ENCODE measurements at regions not wholly inside any gene's neighbourhood (a gene's known extent, or its start where the extent isn't known, plus 50 kb on each side); places are given as distances from the start of the nearest gene placed in this dataset.

DNA sequence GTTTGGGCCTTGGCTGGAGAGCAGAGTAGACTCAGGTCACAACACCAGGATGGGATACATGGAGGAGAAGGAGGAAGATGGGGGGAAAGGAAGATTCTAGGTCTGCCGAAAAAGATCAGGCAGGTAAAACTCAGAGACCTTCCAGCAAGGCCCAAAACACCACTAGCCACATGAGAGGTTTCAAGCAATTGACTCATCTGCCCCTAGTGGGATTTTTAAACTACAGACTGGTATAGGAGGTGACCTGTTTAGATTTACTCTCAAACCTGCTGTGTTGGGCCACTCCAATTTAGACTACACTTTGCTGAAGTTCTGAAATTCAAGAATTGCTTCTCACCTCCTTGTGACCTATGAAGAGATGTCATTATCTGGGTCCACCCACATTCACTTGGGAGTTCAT lies 236.9 kb upstream of the SASH1 start:
- no peak for FAIRE-seq
- TF ChIP-seq POLR2AphosphoS5 (IDR thresholded peaks at IDR 0.05; ENCODE audit: low read depth, low read length) (no peak), TAF1 (IDR thresholded peaks at IDR 0.05; ENCODE audit: borderline replicate concordance, low read depth, low read length) (no peak), POLR2A (IDR thresholded peaks at IDR 0.05; ENCODE audit: low read depth, low read length) (no peak)
- no peak for DNase-seq (ENCODE audit: insufficient read length)

DNA sequence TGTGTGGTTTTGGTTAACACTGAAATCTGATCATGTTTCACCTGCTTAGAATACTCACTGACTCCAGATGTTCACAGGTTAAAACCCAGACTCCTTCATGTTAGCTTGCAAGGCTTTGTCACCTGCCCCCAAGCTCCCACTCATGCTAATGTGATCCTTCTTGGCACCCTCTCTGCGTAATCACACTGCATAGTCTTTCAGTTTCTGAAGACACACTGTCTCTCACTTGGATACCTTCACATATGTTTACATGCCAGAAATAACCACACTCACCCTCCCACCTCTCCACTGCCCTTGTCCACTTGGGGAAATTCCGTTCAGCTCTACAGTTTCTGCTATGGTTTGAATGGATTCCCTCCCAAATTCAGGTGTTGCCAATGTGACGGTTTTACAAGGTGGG lies 234.7 kb upstream of the SASH1 start:
- FAIRE-seq: no peak

DNA sequence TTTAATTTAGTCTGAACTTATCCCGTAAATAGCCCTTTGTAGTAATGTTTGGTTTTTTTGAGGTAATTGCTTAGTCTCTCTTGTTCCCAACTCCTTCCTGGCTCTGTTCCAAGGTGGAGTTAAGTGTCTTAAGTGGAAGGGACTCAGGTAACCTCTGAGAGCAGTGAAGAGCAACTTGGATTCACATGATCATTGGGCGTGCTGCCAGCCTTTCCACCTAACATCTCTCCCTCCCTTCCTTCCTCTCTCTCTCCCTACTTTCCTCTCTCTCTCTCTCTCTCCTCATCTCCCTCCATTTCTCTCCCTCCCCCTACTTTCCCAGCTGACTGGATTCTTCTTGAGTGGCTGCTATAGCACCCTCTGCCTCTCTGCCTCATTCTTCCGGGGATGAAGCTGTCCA lies 232.9 kb upstream of the SASH1 start:
- FAIRE-seq (no peak), DNase-seq (ENCODE audit: insufficient read length) (no peak)
- TF ChIP-seq POLR2AphosphoS5 (IDR thresholded peaks at IDR 0.05; ENCODE audit: low read depth, low read length): no peak
- no peak for TF ChIP-seq TAF1 (IDR thresholded peaks at IDR 0.05; ENCODE audit: borderline replicate concordance, low read depth, low read length)
- no peak for TF ChIP-seq POLR2A (IDR thresholded peaks at IDR 0.05; ENCODE audit: low read depth, low read length)

More for the DNA sequence above, 234.7 kb upstream of the SASH1 start:
- no peak for DNase-seq (ENCODE audit: insufficient read length)
- no peak for TF ChIP-seq POLR2AphosphoS5 (IDR thresholded peaks at IDR 0.05; ENCODE audit: low read depth, low read length)

DNA sequence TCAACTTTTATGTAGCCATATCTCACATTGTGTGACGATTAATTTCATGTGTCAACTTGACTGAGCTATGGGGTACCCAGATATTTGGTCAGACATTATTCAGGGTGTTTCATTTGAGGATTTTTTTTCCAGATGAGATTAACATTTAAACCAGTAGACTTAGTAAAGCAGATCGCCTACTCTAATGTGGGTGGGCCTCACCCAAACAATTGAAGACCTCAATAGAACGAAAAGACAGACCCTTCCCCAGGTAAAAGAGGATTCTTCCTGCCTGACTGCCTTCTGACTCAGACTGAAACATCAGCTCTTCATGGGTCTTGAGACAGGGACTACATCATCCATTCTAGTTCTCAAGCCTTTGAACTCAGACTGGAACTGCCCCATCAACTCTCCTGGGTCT lies 231.7 kb upstream of the SASH1 start:
- TF ChIP-seq POLR2A (IDR thresholded peaks at IDR 0.05; ENCODE audit: low read depth, low read length) (no peak), POLR2AphosphoS5 (IDR thresholded peaks at IDR 0.05; ENCODE audit: low read depth, low read length) (no peak), TAF1 (IDR thresholded peaks at IDR 0.05; ENCODE audit: borderline replicate concordance, low read depth, low read length) (no peak)
- no peak for FAIRE-seq
- no peak for DNase-seq (ENCODE audit: insufficient read length)

DNA sequence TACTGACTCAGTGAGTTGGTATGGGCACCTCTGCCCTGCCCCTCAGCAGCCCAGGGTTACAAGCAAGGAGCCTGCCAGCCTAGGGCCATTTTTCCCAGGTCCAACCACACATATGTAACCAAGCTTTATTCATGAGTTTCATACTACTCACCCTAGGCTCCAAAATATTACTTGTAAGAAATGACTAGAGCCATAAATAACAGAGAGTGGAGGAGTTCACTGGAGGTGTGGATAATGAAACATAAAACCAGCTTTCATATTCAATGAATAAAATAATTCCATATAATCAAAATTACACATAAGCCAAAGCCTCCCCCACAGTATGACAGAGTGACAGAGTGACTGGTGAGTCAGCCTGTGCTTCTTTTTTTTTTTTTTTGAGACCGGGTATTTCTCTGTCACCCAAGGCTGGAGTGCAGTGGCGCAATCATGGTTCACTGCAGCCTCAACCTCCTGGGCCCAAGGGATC lies 229.8 kb upstream of the SASH1 start:
- DNase-seq (ENCODE audit: insufficient read length): no peak
- FAIRE-seq: no peak
- no peak for TF ChIP-seq POLR2AphosphoS5 (IDR thresholded peaks at IDR 0.05; ENCODE audit: low read depth, low read length)
- TF ChIP-seq POLR2A (IDR thresholded peaks at IDR 0.05; ENCODE audit: low read depth, low read length): no peak
- TF ChIP-seq TAF1 (IDR thresholded peaks at IDR 0.05; ENCODE audit: borderline replicate concordance, low read depth, low read length): no peak

DNA sequence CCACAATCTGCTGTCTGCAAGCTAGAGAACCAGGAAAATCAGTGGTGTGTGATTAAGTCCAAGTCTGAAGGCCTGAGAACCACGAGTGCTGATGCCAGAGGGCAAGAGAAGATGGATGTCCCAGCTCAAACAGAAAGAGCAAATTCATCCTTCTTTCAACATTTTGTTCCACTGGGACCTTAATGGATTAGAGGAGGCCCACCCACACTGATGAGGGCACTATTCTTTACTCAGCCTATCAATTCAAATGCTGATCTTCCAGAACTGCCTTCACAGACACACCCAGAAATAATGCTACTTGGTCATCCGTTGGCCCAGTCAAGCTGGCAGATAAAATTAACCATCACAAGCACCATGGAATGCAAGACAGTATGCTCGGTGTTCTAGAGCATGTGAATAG lies 226.6 kb upstream of the SASH1 start:
- FAIRE-seq (no peak), DNase-seq (ENCODE audit: insufficient read length) (no peak)
- TF ChIP-seq TAF1 (IDR thresholded peaks at IDR 0.05; ENCODE audit: borderline replicate concordance, low read depth, low read length) (no peak), POLR2A (IDR thresholded peaks at IDR 0.05; ENCODE audit: low read depth, low read length) (no peak), POLR2AphosphoS5 (IDR thresholded peaks at IDR 0.05; ENCODE audit: low read depth, low read length) (no peak)

DNA sequence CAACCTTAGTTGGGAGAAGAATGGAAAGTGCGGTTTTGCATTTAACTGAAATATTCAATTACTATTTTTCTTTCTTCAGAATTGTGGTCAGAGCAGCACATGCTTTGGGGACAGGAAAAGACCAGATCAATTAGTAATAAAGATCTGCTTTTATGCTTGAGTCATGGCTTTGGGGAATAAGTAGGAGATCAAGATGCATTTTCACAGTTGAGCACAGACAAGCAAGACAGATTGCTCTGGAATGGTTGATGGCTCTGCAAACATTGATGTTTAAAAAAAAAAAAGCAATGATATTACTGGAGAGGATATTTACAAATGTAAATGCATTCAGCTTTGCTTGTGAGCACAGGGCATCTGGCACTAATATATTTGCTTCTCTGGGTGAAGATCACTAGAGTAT lies 224.4 kb upstream of the SASH1 start:
- DNase-seq (ENCODE audit: insufficient read length) (no peak), FAIRE-seq (no peak)
- TF ChIP-seq TAF1 (IDR thresholded peaks at IDR 0.05; ENCODE audit: borderline replicate concordance, low read depth, low read length): no peak
- TF ChIP-seq POLR2AphosphoS5 (IDR thresholded peaks at IDR 0.05; ENCODE audit: low read depth, low read length): no peak
- TF ChIP-seq POLR2A (IDR thresholded peaks at IDR 0.05; ENCODE audit: low read depth, low read length): no peak

DNA sequence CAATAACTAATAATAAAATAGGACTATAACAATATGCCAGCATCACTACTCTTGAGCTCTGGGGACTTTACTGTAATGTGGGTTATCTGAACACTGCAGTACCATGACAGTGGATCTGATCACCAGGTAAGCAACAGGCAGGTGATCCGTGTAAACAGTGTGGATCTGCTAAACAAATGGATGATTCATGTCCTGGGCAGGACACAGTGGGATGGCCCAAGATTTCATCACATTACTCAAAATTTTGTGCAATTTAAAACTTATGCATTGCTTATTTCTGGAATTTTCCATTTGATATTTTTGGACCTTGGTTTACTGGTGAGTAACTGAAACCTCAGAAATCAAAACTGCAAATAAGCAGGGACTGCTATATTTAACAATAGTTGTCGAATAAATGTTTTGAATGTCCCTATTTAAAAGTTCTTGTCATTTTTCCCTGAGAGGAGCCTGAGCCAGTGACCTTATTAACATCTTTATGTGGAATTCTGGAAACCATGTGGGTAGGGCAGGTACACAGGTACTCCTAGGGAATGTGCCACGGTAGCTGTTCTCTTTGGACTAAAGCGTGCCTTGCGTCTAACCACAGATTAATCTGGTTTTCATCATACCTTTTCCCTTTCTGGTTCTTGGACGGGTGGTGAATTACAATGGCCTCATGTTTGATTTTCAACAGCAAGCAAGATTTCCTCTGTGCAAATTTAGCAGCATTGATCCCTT lies 214.5 kb upstream of the SASH1 start:
- TF ChIP-seq POLR2AphosphoS5 (IDR thresholded peaks at IDR 0.05; ENCODE audit: low read depth, low read length): no peak
- no peak for TF ChIP-seq TAF1 (IDR thresholded peaks at IDR 0.05; ENCODE audit: borderline replicate concordance, low read depth, low read length)
- no peak for TF ChIP-seq POLR2A (IDR thresholded peaks at IDR 0.05; ENCODE audit: low read depth, low read length)
- DNase-seq (ENCODE audit: insufficient read length): no peak

DNA sequence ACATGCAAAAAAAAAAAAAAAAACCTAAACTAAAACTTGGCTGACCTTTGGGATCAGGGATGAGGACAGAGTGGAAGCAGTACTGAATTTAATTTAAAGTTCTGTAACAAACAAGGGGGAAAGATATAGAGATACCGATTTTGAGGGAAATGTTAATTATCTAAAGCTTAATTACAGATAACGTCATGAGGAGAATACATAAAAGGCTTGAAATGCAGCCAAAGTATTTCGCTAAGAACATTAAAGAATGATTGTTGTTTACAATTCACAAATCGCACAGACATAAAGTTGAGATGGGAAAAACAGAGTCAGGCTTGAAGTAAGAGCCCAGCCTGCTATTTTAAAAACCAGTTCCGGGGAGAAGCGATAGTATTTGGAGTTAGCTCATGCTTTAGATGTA lies 208.0 kb upstream of the SASH1 start:
- no peak for DNase-seq (ENCODE audit: insufficient read length)
- FAIRE-seq: no peak
- TF ChIP-seq POLR2AphosphoS5 (IDR thresholded peaks at IDR 0.05; ENCODE audit: low read depth, low read length): no peak
- TF ChIP-seq POLR2A (IDR thresholded peaks at IDR 0.05; ENCODE audit: low read depth, low read length): no peak
- TF ChIP-seq TAF1 (IDR thresholded peaks at IDR 0.05; ENCODE audit: borderline replicate concordance, low read depth, low read length): no peak

More for the DNA sequence above, 214.5 kb upstream of the SASH1 start:
- FAIRE-seq: no peak

DNA sequence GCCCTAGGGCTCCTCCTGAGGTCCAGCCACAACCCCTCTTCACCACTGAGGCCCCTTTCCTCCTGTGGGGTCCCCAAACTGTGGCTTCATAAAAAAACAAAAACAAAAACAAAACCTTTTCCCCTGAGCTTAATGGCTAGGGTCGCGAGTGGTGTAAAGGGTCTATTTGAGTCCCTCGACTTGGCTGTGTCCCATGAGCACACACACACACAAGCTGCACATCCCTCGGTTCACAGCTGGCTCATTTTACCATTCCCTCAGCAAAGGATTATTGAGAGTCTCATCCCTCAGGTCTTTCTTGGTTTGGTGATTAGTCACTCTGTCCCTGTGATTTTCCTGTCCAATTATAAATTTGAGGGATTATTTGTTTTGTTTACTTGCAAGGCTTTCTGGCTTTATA lies 206.1 kb upstream of the SASH1 start:
- DNase-seq (ENCODE audit: insufficient read length): no peak
- TF ChIP-seq POLR2A (IDR thresholded peaks at IDR 0.05; ENCODE audit: low read depth, low read length): no peak
- no peak for TF ChIP-seq TAF1 (IDR thresholded peaks at IDR 0.05; ENCODE audit: borderline replicate concordance, low read depth, low read length)
- TF ChIP-seq POLR2AphosphoS5 (IDR thresholded peaks at IDR 0.05; ENCODE audit: low read depth, low read length): no peak
- no peak for FAIRE-seq

DNA sequence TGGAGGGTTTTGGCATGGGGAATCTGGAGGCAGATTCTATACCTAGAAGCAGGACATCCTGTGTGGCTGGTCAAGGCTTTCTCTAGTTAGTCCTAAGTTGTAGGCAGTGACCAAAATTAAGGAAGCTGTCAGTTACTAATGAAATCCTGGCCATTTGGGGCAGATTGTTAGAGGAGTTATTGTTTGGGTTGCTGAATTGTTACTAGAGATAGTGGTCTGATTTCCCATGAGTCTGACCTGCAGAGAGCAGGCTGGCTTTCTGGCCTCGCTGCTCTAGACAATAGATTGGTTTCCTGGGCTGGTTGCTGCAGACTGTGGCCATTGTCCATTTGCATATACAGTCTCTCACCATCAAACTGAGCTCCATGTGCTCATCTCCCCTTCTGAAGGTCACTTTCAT lies 205.0 kb upstream of the SASH1 start:
- DNase-seq (ENCODE audit: insufficient read length): no peak
- FAIRE-seq: no peak
- no peak for TF ChIP-seq TAF1 (IDR thresholded peaks at IDR 0.05; ENCODE audit: borderline replicate concordance, low read depth, low read length)
- TF ChIP-seq POLR2AphosphoS5 (IDR thresholded peaks at IDR 0.05; ENCODE audit: low read depth, low read length): no peak
- TF ChIP-seq POLR2A (IDR thresholded peaks at IDR 0.05; ENCODE audit: low read depth, low read length): no peak

DNA sequence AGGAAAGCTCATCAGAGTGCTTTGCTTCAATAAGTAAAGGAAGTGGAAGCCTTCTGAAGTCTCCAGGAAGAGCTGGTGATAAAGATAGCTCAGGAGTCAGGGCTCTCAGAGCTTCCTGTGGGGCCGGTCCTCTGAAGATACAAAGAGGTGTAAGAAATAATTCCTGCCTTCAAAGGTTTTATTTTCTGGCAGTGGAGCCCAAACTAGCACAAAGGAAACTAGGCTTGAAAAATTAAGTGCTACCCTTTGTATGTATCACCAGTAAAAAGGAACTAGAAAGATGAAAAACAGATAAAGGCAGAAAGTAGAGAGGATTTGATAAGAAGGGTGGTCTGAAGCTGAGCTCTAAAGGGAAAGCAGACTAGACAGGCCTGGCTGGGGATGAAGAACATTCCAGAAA lies 204.1 kb upstream of the SASH1 start:
- no peak for DNase-seq (ENCODE audit: insufficient read length)
- FAIRE-seq: no peak
- no peak for TF ChIP-seq POLR2A (IDR thresholded peaks at IDR 0.05; ENCODE audit: low read depth, low read length)
- TF ChIP-seq TAF1 (IDR thresholded peaks at IDR 0.05; ENCODE audit: borderline replicate concordance, low read depth, low read length): no peak
- TF ChIP-seq POLR2AphosphoS5 (IDR thresholded peaks at IDR 0.05; ENCODE audit: low read depth, low read length): no peak
